Progenitor cell of endocrine pancreas (in vitro differentiated cells): ENCODE measurements at regions not wholly inside any gene's neighbourhood (a gene's known extent, or its start where the extent isn't known, plus 50 kb on each side); places are given as distances from the start of the nearest gene placed in this dataset.
"Not testable (repeated sequence)": the region's sequence is repeated elsewhere in the genome, so short reads cannot be mapped to it uniquely, and the experiment has no call there.

Experiments
- DNase-seq: peaks from one replicate; pipeline ENCODE4 v3.0.0; 2021; ENCODE audit warnings: low spot score; ENCODE audit not compliant: unreplicated experiment
- H3K27ac Mint-ChIP-seq: 2 replicates; pipeline ENCODE4 v1.8.0; 2021; ENCODE audit warnings: mild to moderate bottlenecking, moderate library complexity, mixed read lengths
- H3K27me3 Mint-ChIP-seq: 2 replicates; pipeline ENCODE4 v1.8.0; 2021; ENCODE audit warnings: mixed read lengths
- H3K36me3 Mint-ChIP-seq: 2 replicates; pipeline ENCODE4 v1.8.0; 2022; ENCODE audit warnings: mixed read lengths; ENCODE audit not compliant: insufficient read depth
- H3K4me1 Mint-ChIP-seq: 2 replicates; pipeline ENCODE4 v1.8.0; 2021; ENCODE audit warnings: low read depth, mixed read lengths
- H3K4me3 Mint-ChIP-seq: 2 replicates; pipeline ENCODE4 v1.8.0; 2021; ENCODE audit warnings: low read depth, mild to moderate bottlenecking, moderate library complexity, mixed read lengths
- H3K9me3 Mint-ChIP-seq: 2 replicates; pipeline ENCODE4 v1.8.0; 2021; ENCODE audit warnings: low read depth, mixed read lengths
- TF ChIP-seq, protein P1 (sequence below): fragments of 200-600 bp; sonication (generic); IDR thresholded peaks from one replicate; pipeline ENCODE4 v1.5.0; 2021; ENCODE audit warnings: antibody characterized with exemption, mild to moderate bottlenecking; ENCODE audit not compliant: unreplicated experiment

DNA sequence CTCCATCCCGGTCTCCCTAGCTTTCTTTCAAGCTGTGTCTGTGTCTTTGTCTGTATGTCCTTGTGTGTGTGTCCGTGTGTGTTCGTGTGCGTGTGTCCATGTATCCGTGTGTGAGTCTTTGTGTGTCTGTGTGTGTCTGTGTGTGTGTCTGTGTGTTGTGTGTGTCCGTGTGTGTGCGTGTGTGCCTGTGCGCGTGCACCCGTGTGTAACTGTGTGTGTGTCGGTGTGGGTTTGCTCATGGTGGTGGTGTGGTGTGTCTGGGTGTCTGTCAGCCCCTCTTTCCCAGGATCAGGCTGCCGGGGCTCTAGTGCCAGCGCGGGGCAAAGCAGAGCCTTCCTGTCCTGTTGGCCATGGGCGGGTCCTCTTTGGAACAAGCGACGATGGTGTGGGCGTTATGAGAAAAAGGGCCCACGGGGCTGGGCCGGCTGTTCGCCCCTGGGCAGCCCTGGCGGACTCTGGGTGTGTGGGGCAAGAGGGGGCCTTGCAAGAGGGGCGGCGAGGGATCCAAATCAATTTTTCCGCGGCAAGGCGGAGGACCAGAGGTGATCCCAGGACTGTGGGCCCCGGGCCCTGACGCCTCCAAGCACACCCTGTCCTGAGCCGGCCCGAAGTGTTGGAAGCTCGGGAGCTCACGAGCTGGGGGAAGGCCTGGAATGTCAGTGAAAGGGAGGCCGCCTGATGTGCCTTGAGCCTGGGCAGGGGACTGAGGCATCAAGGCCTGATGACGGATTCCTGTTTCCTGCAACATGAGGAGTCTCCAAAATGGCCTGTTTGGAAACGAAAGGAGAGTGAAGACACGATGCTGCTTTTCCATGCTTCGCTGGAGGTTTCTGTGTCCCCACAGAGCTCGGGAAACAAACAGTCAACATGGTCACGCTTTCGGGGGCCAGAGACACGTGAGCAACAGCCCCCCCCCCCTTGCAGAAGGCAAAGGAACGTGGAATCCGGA, 3929.2 kb upstream of the OR11H1 start:
- DNase-seq = no peak
- Mint-ChIP-seq H3K27me3 (no peaks in the 10 kb centered on the region), H3K36me3 (peaks cover 7% of the 10 kb centered on the region), H3K27ac (no peak overlapping the region), H3K9me3 (peaks cover 50% of the 10 kb centered on the region), H3K4me3 (no peak overlapping the region), H3K4me1 (no peaks in the 10 kb centered on the region)
- TF ChIP-seq, protein P1, sequence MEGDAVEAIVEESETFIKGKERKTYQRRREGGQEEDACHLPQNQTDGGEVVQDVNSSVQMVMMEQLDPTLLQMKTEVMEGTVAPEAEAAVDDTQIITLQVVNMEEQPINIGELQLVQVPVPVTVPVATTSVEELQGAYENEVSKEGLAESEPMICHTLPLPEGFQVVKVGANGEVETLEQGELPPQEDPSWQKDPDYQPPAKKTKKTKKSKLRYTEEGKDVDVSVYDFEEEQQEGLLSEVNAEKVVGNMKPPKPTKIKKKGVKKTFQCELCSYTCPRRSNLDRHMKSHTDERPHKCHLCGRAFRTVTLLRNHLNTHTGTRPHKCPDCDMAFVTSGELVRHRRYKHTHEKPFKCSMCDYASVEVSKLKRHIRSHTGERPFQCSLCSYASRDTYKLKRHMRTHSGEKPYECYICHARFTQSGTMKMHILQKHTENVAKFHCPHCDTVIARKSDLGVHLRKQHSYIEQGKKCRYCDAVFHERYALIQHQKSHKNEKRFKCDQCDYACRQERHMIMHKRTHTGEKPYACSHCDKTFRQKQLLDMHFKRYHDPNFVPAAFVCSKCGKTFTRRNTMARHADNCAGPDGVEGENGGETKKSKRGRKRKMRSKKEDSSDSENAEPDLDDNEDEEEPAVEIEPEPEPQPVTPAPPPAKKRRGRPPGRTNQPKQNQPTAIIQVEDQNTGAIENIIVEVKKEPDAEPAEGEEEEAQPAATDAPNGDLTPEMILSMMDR = no peak

DNA sequence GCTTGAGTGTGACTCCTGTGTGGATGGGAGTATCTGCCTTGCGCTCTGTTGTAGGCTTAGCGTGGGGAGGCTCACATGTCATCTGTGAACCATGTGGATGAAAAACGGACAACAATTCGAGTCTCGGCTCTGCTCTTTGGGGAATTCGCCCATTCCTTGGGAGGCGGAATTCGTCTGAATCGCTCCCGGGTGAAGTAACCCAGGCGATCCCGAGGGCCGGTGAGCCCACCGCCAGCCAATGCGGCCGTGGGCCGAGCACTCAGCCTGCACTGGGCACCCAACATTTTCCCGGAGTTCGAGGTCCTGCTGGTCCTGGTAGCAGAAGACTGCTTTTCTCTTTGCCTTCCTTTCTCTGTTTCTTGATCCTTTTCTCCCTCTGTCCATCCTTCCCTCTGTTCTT, 3928.5 kb upstream of the OR11H1 start:
- H3K36me3 Mint-ChIP-seq, H3K27me3 Mint-ChIP-seq: not testable (repeated sequence)

DNA sequence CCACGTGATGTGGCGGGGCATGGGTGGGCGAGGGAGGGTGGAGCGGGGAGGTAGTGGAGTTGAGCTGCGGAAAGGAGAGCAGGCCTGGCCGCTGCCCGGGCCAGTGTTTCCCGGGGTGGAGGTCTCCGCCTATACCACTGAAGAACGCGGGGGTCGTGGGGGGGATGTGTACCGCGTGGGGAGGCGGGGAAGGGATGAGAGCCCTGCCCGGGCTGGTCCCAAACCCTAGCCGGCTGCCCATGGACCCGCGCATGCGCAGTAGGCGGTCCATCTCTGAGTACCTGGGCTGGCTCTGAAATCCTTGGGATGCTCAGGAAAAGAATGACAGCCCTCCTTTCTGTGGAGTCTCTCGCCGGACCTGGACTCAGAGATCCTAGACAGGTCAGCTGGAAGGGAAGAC, 3927.8 kb upstream of the OR11H1 start:
- H3K27ac Mint-ChIP-seq, H3K27me3 Mint-ChIP-seq, H3K4me1 Mint-ChIP-seq, H3K4me3 Mint-ChIP-seq, DNase-seq, H3K36me3 Mint-ChIP-seq: not testable (repeated sequence)
- peaks cover 50% of the 10 kb centered on the region for H3K9me3 Mint-ChIP-seq

More for the DNA sequence above, 3928.5 kb upstream of the OR11H1 start:
- H3K4me1 Mint-ChIP-seq, H3K27ac Mint-ChIP-seq, DNase-seq, H3K4me3 Mint-ChIP-seq: not testable (repeated sequence)
- H3K9me3 Mint-ChIP-seq = peaks cover 49% of the 10 kb centered on the region

DNA sequence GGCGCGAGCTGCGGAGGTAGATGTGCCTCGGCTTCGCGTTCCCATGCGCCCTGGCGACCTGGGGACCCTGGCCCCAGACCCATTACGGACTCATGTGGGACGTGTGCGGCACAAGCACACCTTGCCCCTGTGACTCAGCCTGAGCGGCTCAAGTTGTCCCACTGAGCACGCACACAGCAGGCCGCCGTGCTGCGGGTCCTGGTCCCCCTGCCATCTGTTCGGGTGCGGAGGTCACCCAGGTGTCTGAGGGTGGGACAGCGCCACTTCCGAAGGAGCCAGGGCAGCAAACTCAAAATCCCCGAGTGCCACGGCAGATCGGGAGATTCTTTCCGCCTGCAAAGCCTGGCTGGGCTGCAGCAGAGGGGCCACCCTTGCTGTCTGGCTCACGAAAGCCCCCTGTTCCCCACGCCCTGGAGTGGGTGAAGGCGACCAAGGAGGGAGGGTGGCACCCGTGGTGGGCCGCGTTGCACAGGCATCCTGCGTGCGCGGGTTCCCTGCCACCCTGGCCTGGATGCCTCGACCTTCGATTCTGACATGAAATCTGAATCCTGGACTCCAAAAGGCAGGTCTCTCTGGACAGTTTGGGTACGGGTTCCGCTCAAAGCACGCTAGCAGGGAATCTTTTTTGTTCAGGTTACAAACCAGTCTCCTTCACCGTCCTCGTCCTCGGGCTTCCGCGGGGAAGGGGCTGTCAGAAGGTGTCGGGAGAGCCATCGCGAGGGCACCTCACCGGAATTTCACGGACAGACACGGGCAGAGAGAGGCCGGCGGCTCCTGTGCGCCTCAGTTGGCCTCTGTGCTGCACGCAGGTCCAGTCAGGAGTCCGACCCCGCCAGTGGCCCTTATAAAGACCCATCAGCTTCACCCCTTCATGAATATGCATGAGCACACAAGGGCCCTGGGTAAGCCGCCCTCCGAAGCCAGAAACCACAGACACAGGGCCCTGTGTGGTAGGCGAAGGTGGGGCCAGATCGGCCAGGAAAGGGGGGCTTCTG, 3926.8 kb upstream of the OR11H1 start:
- not testable (repeated sequence) for DNase-seq, H3K4me1 Mint-ChIP-seq, H3K4me3 Mint-ChIP-seq, H3K27me3 Mint-ChIP-seq, H3K27ac Mint-ChIP-seq, H3K36me3 Mint-ChIP-seq
- H3K9me3 Mint-ChIP-seq = peaks cover 50% of the 10 kb centered on the region

DNA sequence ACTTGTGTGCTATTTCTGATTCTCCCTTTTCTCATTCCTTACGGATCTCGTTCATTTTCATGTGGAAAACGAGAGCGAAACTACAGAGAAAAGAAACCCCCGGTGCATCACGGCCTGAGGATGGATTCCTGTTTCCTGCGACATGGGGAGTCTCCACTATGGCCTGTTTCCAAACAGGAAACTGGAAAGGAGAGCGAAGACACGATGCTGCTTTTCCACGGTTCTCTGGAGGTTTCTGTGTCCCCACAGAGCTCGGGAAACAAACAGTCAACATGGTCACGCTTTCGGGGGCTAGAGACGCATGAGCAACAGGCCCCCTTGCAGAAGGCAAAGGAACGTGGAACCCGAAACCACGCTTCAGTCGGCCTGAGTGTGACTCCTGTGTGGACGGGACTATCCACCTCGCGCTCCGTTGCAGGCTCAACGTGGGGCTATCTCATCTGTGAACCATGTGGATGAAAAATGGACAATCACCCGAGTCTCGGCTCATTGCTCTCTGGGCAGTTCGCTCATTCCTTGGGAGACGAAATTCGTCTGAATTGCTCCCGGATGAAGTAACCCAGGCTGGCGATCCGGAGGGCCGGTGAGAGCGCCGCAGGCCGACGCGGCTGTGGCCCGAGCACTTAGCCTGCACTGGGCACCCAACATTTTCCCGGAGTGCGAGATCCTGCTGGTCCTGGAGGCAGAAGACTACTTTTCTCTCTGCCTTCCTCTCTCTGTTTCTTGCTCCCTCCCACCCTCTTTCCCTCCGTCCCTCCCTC, 3923.2 kb upstream of the OR11H1 start:
- peaks cover 47% of the 10 kb centered on the region for H3K9me3 Mint-ChIP-seq
- H3K36me3 Mint-ChIP-seq, H3K27ac Mint-ChIP-seq, H3K4me1 Mint-ChIP-seq, H3K4me3 Mint-ChIP-seq, H3K27me3 Mint-ChIP-seq, DNase-seq: not testable (repeated sequence)

DNA sequence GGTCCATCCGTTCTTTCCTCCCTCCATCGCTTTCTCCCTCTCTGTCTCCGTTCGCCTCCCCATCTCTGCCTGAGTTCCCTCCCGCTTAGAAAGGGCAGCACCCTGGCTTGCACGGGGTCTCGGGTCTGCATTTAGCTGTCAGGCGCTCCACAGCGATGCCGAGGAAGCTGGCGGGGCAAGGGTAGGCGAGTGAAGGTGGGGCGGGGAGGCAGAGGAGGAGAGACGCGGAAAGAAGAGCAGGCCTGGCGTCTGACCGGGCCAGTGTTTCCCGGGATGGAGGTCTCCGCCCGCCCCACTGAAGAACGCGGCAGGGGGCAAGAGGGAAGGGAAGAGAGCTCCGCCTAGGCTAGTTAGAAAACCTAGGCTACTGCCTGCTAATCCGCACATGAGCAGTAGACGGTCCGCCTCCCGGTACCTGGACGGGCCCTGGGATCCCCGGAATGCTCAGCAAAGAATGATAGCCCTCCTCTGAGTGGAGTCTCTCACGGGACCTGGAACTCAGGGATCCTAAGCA, 3922.5 kb upstream of the OR11H1 start:
- TF ChIP-seq, protein P1 = no peak
- no peaks in the 10 kb centered on the region for H3K4me1 Mint-ChIP-seq
- no peak overlapping the region for H3K27ac Mint-ChIP-seq
- H3K4me3 Mint-ChIP-seq = no peak overlapping the region
- H3K9me3 Mint-ChIP-seq = peaks cover 51% of the 10 kb centered on the region
- no peaks in the 10 kb centered on the region for H3K27me3 Mint-ChIP-seq
- DNase-seq = no peak
- peaks cover 4% of the 10 kb centered on the region for H3K36me3 Mint-ChIP-seq

DNA sequence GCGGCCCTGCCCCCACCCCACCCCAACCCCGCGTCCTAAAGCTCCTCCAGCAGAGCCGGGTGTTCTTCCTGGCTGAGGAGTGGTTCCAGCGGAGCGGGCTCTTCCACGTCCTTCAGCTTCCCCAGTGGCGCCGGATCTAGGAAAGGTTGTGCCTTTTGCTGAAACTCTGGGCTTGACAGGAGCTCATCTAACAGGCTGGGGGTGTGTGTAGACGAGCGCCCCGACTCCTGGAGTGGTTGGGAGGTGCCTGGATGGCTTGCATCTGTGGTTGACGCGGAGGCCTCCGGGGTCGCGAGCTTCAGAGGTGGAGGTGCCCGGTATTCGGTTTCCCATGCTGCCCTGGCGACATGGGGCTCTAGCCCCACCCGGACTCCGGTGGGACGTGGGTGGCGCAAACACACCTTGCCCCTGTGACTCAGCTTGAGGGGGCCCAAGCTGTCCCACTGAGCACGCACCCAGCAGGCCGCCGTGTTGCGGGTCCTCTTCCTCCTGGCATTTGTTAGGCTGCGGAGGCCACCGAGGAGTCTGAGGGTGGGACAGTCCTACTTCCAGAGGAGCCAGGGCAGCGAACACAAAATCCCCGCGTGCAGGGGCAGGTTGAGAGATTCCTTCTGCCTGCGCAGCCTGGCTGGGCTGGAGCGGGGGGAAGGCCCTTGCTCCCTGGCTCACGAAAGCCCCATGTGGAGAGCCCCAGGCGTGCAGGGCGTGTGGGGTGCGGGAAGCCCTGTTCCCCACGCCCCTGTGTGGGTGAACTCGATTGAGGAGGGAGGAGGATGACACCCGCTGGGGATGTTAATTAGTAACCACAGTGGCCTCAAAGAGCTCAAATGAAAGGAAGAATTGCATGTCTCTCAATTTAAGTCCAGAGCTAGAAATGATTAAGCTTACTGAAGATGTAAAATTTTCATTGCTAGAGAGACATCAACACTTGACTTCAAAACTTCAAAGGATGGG, 3921.7 kb upstream of the OR11H1 start:
- DNase-seq, H3K27ac Mint-ChIP-seq, H3K4me1 Mint-ChIP-seq, H3K4me3 Mint-ChIP-seq, H3K36me3 Mint-ChIP-seq, H3K27me3 Mint-ChIP-seq: not testable (repeated sequence)
- peaks cover 57% of the 10 kb centered on the region for H3K9me3 Mint-ChIP-seq

DNA sequence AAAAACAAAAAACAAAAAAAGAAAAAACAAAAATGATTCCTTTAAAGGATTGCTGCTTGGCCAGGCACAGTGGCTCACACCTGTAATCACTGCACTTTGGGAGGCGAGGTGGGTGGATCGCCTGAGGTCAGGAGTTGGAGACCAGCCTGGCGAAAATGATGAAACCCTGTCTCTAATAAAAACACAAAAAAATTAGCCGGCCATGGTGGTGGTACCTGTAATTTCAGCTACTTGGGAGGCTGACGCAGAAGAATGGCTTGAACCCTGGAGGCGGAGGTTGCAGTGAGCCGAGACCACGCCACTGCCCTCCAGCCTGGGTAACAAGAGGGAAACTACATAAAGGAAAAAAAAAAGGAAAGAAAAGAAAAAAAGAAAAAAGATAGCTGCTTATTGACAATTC, 3920.8 kb upstream of the OR11H1 start:
- H3K27me3 Mint-ChIP-seq, H3K36me3 Mint-ChIP-seq, DNase-seq, H3K4me3 Mint-ChIP-seq, H3K4me1 Mint-ChIP-seq, H3K27ac Mint-ChIP-seq: not testable (repeated sequence)
- H3K9me3 Mint-ChIP-seq = peaks cover 62% of the 10 kb centered on the region

DNA sequence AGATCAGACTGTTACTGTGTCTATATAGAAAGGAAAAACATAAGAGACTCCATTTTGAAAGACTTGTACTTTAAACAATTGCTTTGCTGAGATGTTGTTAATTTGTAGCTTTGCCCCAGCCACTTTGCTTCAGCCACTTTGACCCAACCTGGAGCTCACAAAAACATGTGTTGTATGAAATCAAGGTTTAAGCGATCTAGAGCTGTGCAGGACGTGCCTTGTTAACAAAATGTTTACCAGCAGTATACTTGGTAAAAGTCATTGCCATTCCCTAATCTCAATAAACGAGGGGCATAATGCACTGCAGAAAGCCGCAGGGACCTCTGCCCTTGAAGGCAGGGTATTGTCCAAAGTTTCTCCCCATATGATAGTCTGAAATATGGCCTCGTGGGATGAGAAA, 3919.5 kb upstream of the OR11H1 start:
- peaks cover 62% of the 10 kb centered on the region for H3K9me3 Mint-ChIP-seq
- not testable (repeated sequence) for H3K4me1 Mint-ChIP-seq, H3K36me3 Mint-ChIP-seq, H3K27me3 Mint-ChIP-seq, DNase-seq, H3K4me3 Mint-ChIP-seq, H3K27ac Mint-ChIP-seq
